Cardiac fibroblast (primary cell): ENCODE measurements at regions not wholly inside any gene's neighbourhood (a gene's known extent, or its start where the extent isn't known, plus 50 kb on each side); places are given as distances from the start of the nearest gene placed in this dataset.

Source experiments
- DNase-seq, 2 donors: peaks; one replicate each; pipeline versions ENCODE4 v3.0.0 to v3.0.0-alpha.2; 2010; ENCODE audit warnings: low read depth in 2 of 2
- H3K4me3 ChIP-seq, 2 donors: replicated peaks in 1 of 2; 1 replicate in 1 of 2; 2 replicates in 1 of 2; pipeline ENCODE4 v1.5.1; 2011; ENCODE audit warnings: low read depth in 2 of 2, low read length in 2 of 2, mild to moderate bottlenecking in 2 of 2, moderate library complexity in 1 of 2
- TF ChIP-seq, protein P1 (sequence below): IDR thresholded peaks from one replicate; pipeline ENCODE4 v1.5.1; 2011; ENCODE audit warnings: low read depth, mild to moderate bottlenecking, low read length, inconsistent platforms

GRCh38 chr4:77220828-77221613 lies 64.0 kb downstream of the CCNG2 start:
- TF ChIP-seq, protein P1, sequence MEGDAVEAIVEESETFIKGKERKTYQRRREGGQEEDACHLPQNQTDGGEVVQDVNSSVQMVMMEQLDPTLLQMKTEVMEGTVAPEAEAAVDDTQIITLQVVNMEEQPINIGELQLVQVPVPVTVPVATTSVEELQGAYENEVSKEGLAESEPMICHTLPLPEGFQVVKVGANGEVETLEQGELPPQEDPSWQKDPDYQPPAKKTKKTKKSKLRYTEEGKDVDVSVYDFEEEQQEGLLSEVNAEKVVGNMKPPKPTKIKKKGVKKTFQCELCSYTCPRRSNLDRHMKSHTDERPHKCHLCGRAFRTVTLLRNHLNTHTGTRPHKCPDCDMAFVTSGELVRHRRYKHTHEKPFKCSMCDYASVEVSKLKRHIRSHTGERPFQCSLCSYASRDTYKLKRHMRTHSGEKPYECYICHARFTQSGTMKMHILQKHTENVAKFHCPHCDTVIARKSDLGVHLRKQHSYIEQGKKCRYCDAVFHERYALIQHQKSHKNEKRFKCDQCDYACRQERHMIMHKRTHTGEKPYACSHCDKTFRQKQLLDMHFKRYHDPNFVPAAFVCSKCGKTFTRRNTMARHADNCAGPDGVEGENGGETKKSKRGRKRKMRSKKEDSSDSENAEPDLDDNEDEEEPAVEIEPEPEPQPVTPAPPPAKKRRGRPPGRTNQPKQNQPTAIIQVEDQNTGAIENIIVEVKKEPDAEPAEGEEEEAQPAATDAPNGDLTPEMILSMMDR = no peak
- H3K4me3 ChIP-seq = no peak overlapping the region
- peak; percentile 76 to 91 for DNase-seq

GRCh38 chr4:77225022-77225421 lies 68.0 kb downstream of the CCNG2 start:
- TF ChIP-seq, protein P1 = no peak
- no peak overlapping the region for H3K4me3 ChIP-seq
- no peak for DNase-seq

- no peak for DNase-seq
- no peak overlapping the region for H3K4me3 ChIP-seq
- TF ChIP-seq, protein P1 = no peak
These were observed 70.1 kb downstream of the CCNG2 start for GRCh38 chr4:77226939-77227705.

GRCh38 chr4:77229433-77229832 lies 72.4 kb downstream of the CCNG2 start:
- TF ChIP-seq, protein P1 = no peak
- no peak for DNase-seq

GRCh38 chr4:77232653-77233052 lies 75.6 kb downstream of the CCNG2 start:
- DNase-seq = peak in 1 of 2 donors; percentile 37
- TF ChIP-seq, protein P1 = no peak
- no peak overlapping the region for H3K4me3 ChIP-seq

More at GRCh38 chr4:77229433-77229832, 72.4 kb downstream of the CCNG2 start:
- no peak overlapping the region for H3K4me3 ChIP-seq

DNA sequence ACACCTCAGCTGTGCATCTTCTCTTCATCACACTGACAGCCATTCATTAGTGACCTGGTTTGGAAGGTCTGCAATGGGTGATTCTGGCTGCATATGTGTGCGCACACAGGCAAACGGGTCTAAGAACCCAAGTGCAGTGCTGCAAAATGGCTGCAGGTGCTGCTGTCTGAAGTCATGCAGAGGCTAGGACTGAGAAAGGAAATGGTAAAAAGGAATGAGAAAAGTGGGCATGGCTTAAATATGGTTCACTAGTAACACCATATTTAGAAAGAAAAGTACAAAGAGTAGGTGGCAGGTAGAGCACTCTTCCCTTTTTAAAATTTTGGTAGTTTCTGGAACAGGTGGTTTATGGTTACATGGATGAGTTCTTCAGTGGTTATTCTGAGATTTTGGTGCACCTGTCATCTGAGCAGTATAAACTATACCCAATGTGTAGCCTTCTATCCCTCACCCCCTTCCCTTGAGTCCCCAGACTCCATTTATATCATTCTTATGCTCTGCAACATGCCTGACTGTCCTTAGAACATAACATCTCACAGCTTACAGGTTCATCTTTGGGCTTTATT lies 78.4 kb downstream of the CCNG2 start:
- TF ChIP-seq, protein P1 = no peak
- no peak for DNase-seq
- no peak overlapping the region for H3K4me3 ChIP-seq
